K562 (cell line): ENCODE measurements at regions not wholly inside any gene's neighbourhood (a gene's known extent, or its start where the extent isn't known, plus 50 kb on each side); places are given as distances from the start of the nearest gene placed in this dataset.

ENCODE experiments used
- FOXA1 ChIP-seq: fragments of 450-650 bp; IDR thresholded peaks from 2 replicates; pipeline ENCODE4 v1.6.1; 2016; ENCODE audit warnings: mild to moderate bottlenecking, borderline replicate concordance
- HES1 ChIP-seq: fragments of 450-650 bp; IDR thresholded peaks from 2 replicates; pipeline ENCODE4 v1.6.1; 2016; ENCODE audit warnings: low read depth, mild to moderate bottlenecking, moderate library complexity
- MCM7 ChIP-seq, 2 experiments: fragments of 450-650 bp; IDR thresholded peaks; 2 replicates each; pipeline ENCODE4 v1.6.1; 2016 to 2018
- PHB ChIP-seq: fragments of 250-450 bp; sonication (Bioruptor Pico); IDR thresholded peaks from 2 replicates; pipeline ENCODE4 v1.5.0; 2021
- U2AF2 ChIP-seq: fragments of 200-400 bp; formaldehyde crosslinking; optimal IDR thresholded peaks from 2 replicates; pipeline ENCODE3; 2017; ENCODE audit warnings: low read depth, mild to moderate bottlenecking, low read length
- ZFPM2 ChIP-seq: fragments of 250-450 bp; sonication (Bioruptor Pico); IDR thresholded peaks from 2 replicates; pipeline ENCODE4 v1.5.1; 2022; ENCODE audit warnings: mild to moderate bottlenecking
- ZNF274 ChIP-seq: IDR thresholded peaks from 2 replicates; pipeline ENCODE4 v1.6.1; 2011; ENCODE audit warnings: low read depth, mild to moderate bottlenecking, low read length, moderate library complexity, borderline replicate concordance
- ZNF57 ChIP-seq: fragments of 450-650 bp; formaldehyde crosslinking; IDR thresholded peaks from 2 replicates; pipeline ENCODE4 v1.4.0; 2020; ENCODE audit warnings: mild to moderate bottlenecking, moderate library complexity
- ZNF644 ChIP-seq: fragments of 200-800 bp; sonication (Bioruptor generic); IDR thresholded peaks from 2 replicates; pipeline ENCODE4 v1.6.1; 2016; ENCODE audit warnings: low read depth, missing genetic modification characterization, missing compliant biosample characterization
- ZNF77 ChIP-seq: fragments of 250-450 bp; sonication (Bioruptor Pico); IDR thresholded peaks from 2 replicates; pipeline ENCODE4 v1.5.0; 2020
- TF ChIP-seq, protein P1 (sequence below), 2 experiments: fragments of 450-650 bp; formaldehyde crosslinking in 1 of 2; IDR thresholded peaks; 2 replicates each; pipeline versions ENCODE4 v1.4.0 to v1.6.1; 2014 to 2020; ENCODE audit warnings: mild to moderate bottlenecking in 2 of 2, borderline replicate concordance in 1 of 2, low read depth in 1 of 2
- TF ChIP-seq, protein P2 (sequence below), 2 experiments: fragments of 450-650 bp in 1 of 2; IDR thresholded peaks; 2 replicates each; pipeline ENCODE4 v1.6.1; 2011 to 2017; ENCODE audit warnings: low read depth in 2 of 2, antibody characterized with exemption in 1 of 2, borderline replicate concordance in 1 of 2, low read length in 1 of 2, mild to moderate bottlenecking in 1 of 2, mixed read lengths in 1 of 2; ENCODE audit not compliant: control insufficient read depth in 1 of 2

GRCh38 chr4:138864961-138865720 is 150.4 kb upstream of the NOCT start (continued):
- TF ChIP-seq, protein P1, sequence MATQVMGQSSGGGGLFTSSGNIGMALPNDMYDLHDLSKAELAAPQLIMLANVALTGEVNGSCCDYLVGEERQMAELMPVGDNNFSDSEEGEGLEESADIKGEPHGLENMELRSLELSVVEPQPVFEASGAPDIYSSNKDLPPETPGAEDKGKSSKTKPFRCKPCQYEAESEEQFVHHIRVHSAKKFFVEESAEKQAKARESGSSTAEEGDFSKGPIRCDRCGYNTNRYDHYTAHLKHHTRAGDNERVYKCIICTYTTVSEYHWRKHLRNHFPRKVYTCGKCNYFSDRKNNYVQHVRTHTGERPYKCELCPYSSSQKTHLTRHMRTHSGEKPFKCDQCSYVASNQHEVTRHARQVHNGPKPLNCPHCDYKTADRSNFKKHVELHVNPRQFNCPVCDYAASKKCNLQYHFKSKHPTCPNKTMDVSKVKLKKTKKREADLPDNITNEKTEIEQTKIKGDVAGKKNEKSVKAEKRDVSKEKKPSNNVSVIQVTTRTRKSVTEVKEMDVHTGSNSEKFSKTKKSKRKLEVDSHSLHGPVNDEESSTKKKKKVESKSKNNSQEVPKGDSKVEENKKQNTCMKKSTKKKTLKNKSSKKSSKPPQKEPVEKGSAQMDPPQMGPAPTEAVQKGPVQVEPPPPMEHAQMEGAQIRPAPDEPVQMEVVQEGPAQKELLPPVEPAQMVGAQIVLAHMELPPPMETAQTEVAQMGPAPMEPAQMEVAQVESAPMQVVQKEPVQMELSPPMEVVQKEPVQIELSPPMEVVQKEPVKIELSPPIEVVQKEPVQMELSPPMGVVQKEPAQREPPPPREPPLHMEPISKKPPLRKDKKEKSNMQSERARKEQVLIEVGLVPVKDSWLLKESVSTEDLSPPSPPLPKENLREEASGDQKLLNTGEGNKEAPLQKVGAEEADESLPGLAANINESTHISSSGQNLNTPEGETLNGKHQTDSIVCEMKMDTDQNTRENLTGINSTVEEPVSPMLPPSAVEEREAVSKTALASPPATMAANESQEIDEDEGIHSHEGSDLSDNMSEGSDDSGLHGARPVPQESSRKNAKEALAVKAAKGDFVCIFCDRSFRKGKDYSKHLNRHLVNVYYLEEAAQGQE (IDR thresholded peaks at IDR 0.05; ENCODE audit: borderline replicate concordance), result no peak
- TF ChIP-seq, protein P1 (CRISPR knock-in tag; IDR thresholded peaks at IDR 0.05; ENCODE audit: low read depth), result no peak
- TF ChIP-seq HES1 (no peak), ZNF57 (CRISPR knock-in tag) (no peak), MCM7 (IDR thresholded peaks at IDR 0.05) (no peak), PHB (CRISPR knock-in tag) (no peak), ZNF644 (no peak), ZNF274 (no peak), ZNF77 (no peak), U2AF2 (no peak), FOXA1 (no peak), ZFPM2 (no peak)
- TF ChIP-seq, protein P2, sequence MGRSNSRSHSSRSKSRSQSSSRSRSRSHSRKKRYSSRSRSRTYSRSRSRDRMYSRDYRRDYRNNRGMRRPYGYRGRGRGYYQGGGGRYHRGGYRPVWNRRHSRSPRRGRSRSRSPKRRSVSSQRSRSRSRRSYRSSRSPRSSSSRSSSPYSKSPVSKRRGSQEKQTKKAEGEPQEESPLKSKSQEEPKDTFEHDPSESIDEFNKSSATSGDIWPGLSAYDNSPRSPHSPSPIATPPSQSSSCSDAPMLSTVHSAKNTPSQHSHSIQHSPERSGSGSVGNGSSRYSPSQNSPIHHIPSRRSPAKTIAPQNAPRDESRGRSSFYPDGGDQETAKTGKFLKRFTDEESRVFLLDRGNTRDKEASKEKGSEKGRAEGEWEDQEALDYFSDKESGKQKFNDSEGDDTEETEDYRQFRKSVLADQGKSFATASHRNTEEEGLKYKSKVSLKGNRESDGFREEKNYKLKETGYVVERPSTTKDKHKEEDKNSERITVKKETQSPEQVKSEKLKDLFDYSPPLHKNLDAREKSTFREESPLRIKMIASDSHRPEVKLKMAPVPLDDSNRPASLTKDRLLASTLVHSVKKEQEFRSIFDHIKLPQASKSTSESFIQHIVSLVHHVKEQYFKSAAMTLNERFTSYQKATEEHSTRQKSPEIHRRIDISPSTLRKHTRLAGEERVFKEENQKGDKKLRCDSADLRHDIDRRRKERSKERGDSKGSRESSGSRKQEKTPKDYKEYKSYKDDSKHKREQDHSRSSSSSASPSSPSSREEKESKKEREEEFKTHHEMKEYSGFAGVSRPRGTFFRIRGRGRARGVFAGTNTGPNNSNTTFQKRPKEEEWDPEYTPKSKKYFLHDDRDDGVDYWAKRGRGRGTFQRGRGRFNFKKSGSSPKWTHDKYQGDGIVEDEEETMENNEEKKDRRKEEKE (IDR thresholded peaks at IDR 0.05; ENCODE audit: borderline replicate concordance in 1 of 2, control insufficient read depth in 1 of 2, low read depth in 2 of 2, low read length in 1 of 2), result no peak
